IMR-90 (cell line): ENCODE measurements at regions not wholly inside any gene's neighbourhood (a gene's known extent, or its start where the extent isn't known, plus 50 kb on each side); places are given as distances from the start of the nearest gene placed in this dataset.

Experiments
- ATAC-seq: fragments of 200-7000 bp; cut with Tn5 transposase; 2 replicates; pipeline ENCODE4 v1.9.1; 2020; ENCODE audit warnings: low read depth, mild to moderate bottlenecking, moderate library complexity
- BruUV-seq: library from RNA; stranded (reverse); fragments of 400-500 nt; replicated peaks from 2 replicates; lab custom pipeline; 2021; lab: Mats Ljungman, UMichigan
- CTCF ChIA-PET: fragments of 300-600 bp; formaldehyde crosslinking; extraction: SDS; loops from one replicate; lab custom pipeline; 2021; ENCODE audit warnings: antibody characterized with exemption; lab: Yijun Ruan, JAX
- POLR2A ChIA-PET: fragments of 300-600 bp; sonication (Branson Sonifier 250); formaldehyde crosslinking; loops from one replicate; lab custom pipeline; 2022; ENCODE audit warnings: antibody characterized with exemption; ENCODE audit not compliant: unreplicated experiment; lab: Charles Lee
- DNase-seq: peaks from one replicate; pipeline ENCODE4 v3.0.0; 2013
- H2AFZ ChIP-seq: replicated peaks from 2 replicates; pipeline ENCODE3; 2013; ENCODE audit warnings: low read length, mild to moderate bottlenecking; ENCODE audit not compliant: poor library complexity
- H2AK5ac ChIP-seq: 2 replicates; pipeline ENCODE4 v1.6.1; 2013; ENCODE audit warnings: low read depth, low read length, inconsistent platforms
- H2AK9ac ChIP-seq: replicated peaks from 2 replicates; pipeline ENCODE3; 2013; ENCODE audit warnings: mild to moderate bottlenecking, low read depth, low read length, moderate library complexity; ENCODE audit not compliant: poor library complexity
- H2BK120ac ChIP-seq: 2 replicates; pipeline ENCODE4 v1.6.1; 2013; ENCODE audit warnings: low read depth, low read length, inconsistent platforms
- H2BK15ac ChIP-seq: 3 replicates; pipeline ENCODE4 v1.6.1; 2013; ENCODE audit warnings: low read depth, low read length, inconsistent platforms
- H2BK20ac ChIP-seq: 2 replicates; pipeline ENCODE4 v1.6.1; 2013; ENCODE audit warnings: low read depth, mild to moderate bottlenecking, inconsistent platforms, low read length, moderate library complexity
- H2BK5ac ChIP-seq: 2 replicates; pipeline ENCODE4 v1.6.1; 2013; ENCODE audit warnings: mild to moderate bottlenecking, low read depth, low read length, inconsistent platforms; ENCODE audit not compliant: poor library complexity, severe bottlenecking
- H3K14ac ChIP-seq: replicated peaks from 2 replicates; pipeline ENCODE4 v1.6.1; 2013; ENCODE audit warnings: low read depth, low read length, inconsistent platforms
- H3K18ac ChIP-seq: 2 replicates; pipeline ENCODE4 v1.6.1; 2013; ENCODE audit warnings: low read depth, low read length, control low read depth
- H3K23ac ChIP-seq: 2 replicates; pipeline ENCODE4 v1.6.1; 2013; ENCODE audit warnings: low read depth, low read length, inconsistent platforms
- H3K27ac ChIP-seq: 2 replicates; pipeline ENCODE4 v1.5.1; 2013; ENCODE audit warnings: mild to moderate bottlenecking, control low read depth, low read length; ENCODE audit not compliant: insufficient read depth
- H3K27me3 ChIP-seq: 2 replicates; pipeline ENCODE4 v1.6.1; 2013; ENCODE audit warnings: low read length; ENCODE audit not compliant: control insufficient read depth, insufficient read depth
- H3K36me3 ChIP-seq: 2 replicates; pipeline ENCODE4 v1.6.1; 2013; ENCODE audit warnings: low read length, mixed read lengths; ENCODE audit not compliant: control insufficient read depth, insufficient read depth
- H3K4ac ChIP-seq: 2 replicates; pipeline ENCODE4 v1.6.1; 2013; ENCODE audit warnings: low read depth, low read length, inconsistent platforms
- H3K4me1 ChIP-seq: 2 replicates; pipeline ENCODE4 v1.6.1; 2013; ENCODE audit warnings: low read length, mixed read lengths; ENCODE audit not compliant: control insufficient read depth, insufficient read depth
- H3K4me2 ChIP-seq: 2 replicates; pipeline ENCODE4 v1.6.1; 2013; ENCODE audit warnings: low read depth, mild to moderate bottlenecking, control low read depth, low read length, moderate library complexity
- H3K4me3 ChIP-seq: 2 replicates; pipeline ENCODE4 v1.5.1; 2013; ENCODE audit warnings: low read depth, mild to moderate bottlenecking, control low read depth, low read length, moderate library complexity; ENCODE audit not compliant: insufficient read depth
- H3K56ac ChIP-seq: 2 replicates; pipeline ENCODE4 v1.6.1; 2013; ENCODE audit warnings: low read length, inconsistent platforms; ENCODE audit not compliant: insufficient read depth; ENCODE audit errors: extremely low read depth
- H3K79me1 ChIP-seq, 2 experiments: 2 replicates each; pipeline ENCODE4 v1.6.1; 2013; ENCODE audit warnings: low read length in 2 of 2, inconsistent platforms in 1 of 2, low read depth in 1 of 2
- H3K9ac ChIP-seq: 2 replicates; pipeline ENCODE4 v1.6.1; 2013; ENCODE audit warnings: low read depth, low read length, control low read depth
- H3K9me1 ChIP-seq: 2 replicates; pipeline ENCODE4 v1.6.1; 2013; ENCODE audit warnings: low read length, inconsistent platforms; ENCODE audit not compliant: insufficient read depth
- H3K9me3 ChIP-seq: 2 replicates; pipeline ENCODE4 v1.6.1; 2013; ENCODE audit warnings: low read length; ENCODE audit not compliant: control insufficient read depth, insufficient read depth
- H4K20me1 ChIP-seq: 2 replicates; pipeline ENCODE4 v1.6.1; 2013; ENCODE audit warnings: low read length, inconsistent platforms; ENCODE audit not compliant: insufficient read depth
- H4K5ac ChIP-seq: 2 replicates; pipeline ENCODE4 v1.6.1; 2013; ENCODE audit warnings: mild to moderate bottlenecking, low read depth, low read length, control low read depth
- H4K8ac ChIP-seq, 2 experiments: 2 replicates each; pipeline ENCODE4 v1.6.1; 2013; ENCODE audit warnings: low read depth in 2 of 2, low read length in 2 of 2, control low read depth in 1 of 2, inconsistent platforms in 1 of 2
- H4K91ac ChIP-seq: 2 replicates; pipeline ENCODE4 v1.6.1; 2013; ENCODE audit warnings: low read depth, low read length, inconsistent platforms; ENCODE audit not compliant: insufficient read depth
- BHLHE40 ChIP-seq: fragments of 150-350 bp; IDR thresholded peaks from 2 replicates; pipeline ENCODE4 v1.6.1; 2016; ENCODE audit warnings: mild to moderate bottlenecking, low read depth, low read length
- CEBPB ChIP-seq: IDR thresholded peaks from 2 replicates; pipeline ENCODE4 v1.6.1; 2012; ENCODE audit warnings: low read depth, low read length, improper control_type of control experiment
- CHD1 ChIP-seq: IDR thresholded peaks from 2 replicates; pipeline ENCODE4 v1.6.1; 2012; ENCODE audit warnings: low read depth, low read length, improper control_type of control experiment
- CTCF ChIP-seq: conservative IDR thresholded peaks from 2 replicates; pipeline ENCODE4 v1.5.1; 2012; ENCODE audit warnings: mild to moderate bottlenecking, low read depth, low read length, improper control_type of control experiment
- FOS ChIP-seq: fragments of 150-350 bp; IDR thresholded peaks from 2 replicates; pipeline ENCODE4 v1.6.1; 2016; ENCODE audit warnings: low read depth, low read length
- MAFK ChIP-seq: IDR thresholded peaks from 2 replicates; pipeline ENCODE4 v1.6.1; 2012; ENCODE audit warnings: low read depth, low read length, improper control_type of control experiment
- MAZ ChIP-seq: IDR thresholded peaks from 2 replicates; pipeline ENCODE4 v1.6.1; 2012; ENCODE audit warnings: low read depth, mild to moderate bottlenecking, low read length, improper control_type of control experiment, moderate library complexity, borderline replicate concordance
- MXI1 ChIP-seq: IDR thresholded peaks from 2 replicates; pipeline ENCODE4 v1.6.1; 2012; ENCODE audit warnings: low read depth, mild to moderate bottlenecking, low read length, moderate library complexity, borderline replicate concordance
- NFE2L2 ChIP-seq: fragments of 150-350 bp; IDR thresholded peaks from 2 replicates; pipeline ENCODE4 v1.6.1; 2016; ENCODE audit warnings: low read depth, mild to moderate bottlenecking, low read length
- POLR2A ChIP-seq: IDR thresholded peaks from 2 replicates; pipeline ENCODE4 v1.6.1; 2012; ENCODE audit warnings: mild to moderate bottlenecking, low read depth, low read length
- RAD21 ChIP-seq: IDR thresholded peaks from 2 replicates; pipeline ENCODE4 v1.6.1; 2012; ENCODE audit warnings: low read length, improper control_type of control experiment
- RCOR1 ChIP-seq: IDR thresholded peaks from 2 replicates; pipeline ENCODE4 v1.6.1; 2012; ENCODE audit warnings: mild to moderate bottlenecking, low read length, improper control_type of control experiment; ENCODE audit not compliant: insufficient replicate concordance
- RFX5 ChIP-seq: IDR thresholded peaks from 2 replicates; pipeline ENCODE4 v1.8.0; 2012; ENCODE audit warnings: low read depth, mild to moderate bottlenecking, low read length, moderate library complexity
- SMC3 ChIP-seq: fragments of 150-350 bp; IDR thresholded peaks from 2 replicates; pipeline ENCODE4 v1.6.1; 2016; ENCODE audit warnings: low read depth, mild to moderate bottlenecking, antibody characterized with exemption, low read length, moderate library complexity
- WGBS, 2 experiments: methylation state at CpG; one replicate each; pipeline versions ENCODE4 v1.1.5 to v1.1.7; 2013; ENCODE audit warnings: missing lambda C conversion rate in 2 of 2; ENCODE audit not compliant: insufficient read length in 1 of 2; ENCODE audit errors: extremely low coverage in 2 of 2; 5-methylcytosine and 5-hydroxymethylcytosine counted together
- dilution Hi-C: fragments of 300-500 bp; cut with HindIII; formaldehyde crosslinking; loops from one replicate; pipeline ENCODE4 v1.14.3; 2018; ENCODE audit warnings: low sequenced_read_pairs; ENCODE audit not compliant: unreplicated experiment
- in situ Hi-C: fragments of 300-500 bp; cut with MboI; formaldehyde crosslinking; loops from 3 replicates; pipeline ENCODE4 v1.14.3; 2019; ENCODE audit warnings: low sequenced_read_pairs, inconsistent platforms, mixed read lengths
- intact Hi-C: fragments of 100-400 bp; cut with micrococcal nuclease; formaldehyde crosslinking; loops from 2 replicates; pipeline ENCODE4 v1.10.0; 2022
- TF ChIP-seq, protein P1 (sequence below): fragments of 150-350 bp; IDR thresholded peaks from 2 replicates; pipeline ENCODE4 v1.6.1; 2016; ENCODE audit warnings: low read depth, mild to moderate bottlenecking, low read length, moderate library complexity, borderline replicate concordance
- TF ChIP-seq, protein P2 (sequence below): fragments of 150-350 bp; IDR thresholded peaks from 2 replicates; pipeline ENCODE4 v1.6.1; 2017; ENCODE audit warnings: mild to moderate bottlenecking, antibody characterized with exemption, low read length, low read depth

GRCh38 chr1:86645851-86646250, 58.5 kb upstream of the SH3GLB1 start:
- ATAC-seq = no peak

More at GRCh38 chr1:86645851-86646250, 58.5 kb upstream of the SH3GLB1 start:
- H3K4me1 ChIP-seq = no peaks in the 10 kb centered on the region
- H2BK20ac ChIP-seq = no peak overlapping the region
- no peaks in the 10 kb centered on the region for H4K20me1 ChIP-seq
- no peak overlapping the region for H3K56ac ChIP-seq
- H3K4me2 ChIP-seq = no peak overlapping the region
- no peak overlapping the region for H3K27ac ChIP-seq
- H2AK5ac ChIP-seq = no peak overlapping the region
- no peak overlapping the region for H2BK5ac ChIP-seq
- no peak overlapping the region for H2BK15ac ChIP-seq
- no peaks in the 10 kb centered on the region for H3K9me3 ChIP-seq
- no peak overlapping the region for H4K91ac ChIP-seq
- no TSS peak for BruUV-seq
- no peak overlapping the region for H2BK120ac ChIP-seq
- ChIA-PET CTCF (interaction anchor here (1.4 kb wide), 1 partner anchor 11 kb away, joined by 3 read pairs; no protein-coding TSS in a partner anchor), POLR2A (no interaction called here)
- no peak overlapping the region for H3K14ac ChIP-seq
- intact Hi-C loops (no loop called here), in situ Hi-C loops (no loop called here), dilution Hi-C loops (no loop called here)
- H3K18ac ChIP-seq = no peak overlapping the region
- no peaks in the 10 kb centered on the region for H3K9me1 ChIP-seq
- no CpG with 5 or more reads among the region's 3 CpGs for WGBS, 2 experiments
- no peak overlapping the region for H3K23ac ChIP-seq
- no peak overlapping the region for H4K8ac ChIP-seq
- H2AK9ac ChIP-seq = no peak overlapping the region
- H3K79me1 ChIP-seq = no peaks in the 10 kb centered on the region
- no peak for DNase-seq
- no peak overlapping the region for H3K9ac ChIP-seq
- no peak overlapping the region for H3K4me3 ChIP-seq
- TF ChIP-seq POLR2A (no peak), RAD21 (no peak), MAZ (no peak), CHD1 (no peak), CTCF (no peak), MXI1 (no peak), CEBPB (no peak), BHLHE40 (no peak), RFX5 (no peak), FOS (no peak), SMC3 (no peak), RCOR1 (no peak), MAFK (no peak), NFE2L2 (no peak)
- TF ChIP-seq, protein P1, sequence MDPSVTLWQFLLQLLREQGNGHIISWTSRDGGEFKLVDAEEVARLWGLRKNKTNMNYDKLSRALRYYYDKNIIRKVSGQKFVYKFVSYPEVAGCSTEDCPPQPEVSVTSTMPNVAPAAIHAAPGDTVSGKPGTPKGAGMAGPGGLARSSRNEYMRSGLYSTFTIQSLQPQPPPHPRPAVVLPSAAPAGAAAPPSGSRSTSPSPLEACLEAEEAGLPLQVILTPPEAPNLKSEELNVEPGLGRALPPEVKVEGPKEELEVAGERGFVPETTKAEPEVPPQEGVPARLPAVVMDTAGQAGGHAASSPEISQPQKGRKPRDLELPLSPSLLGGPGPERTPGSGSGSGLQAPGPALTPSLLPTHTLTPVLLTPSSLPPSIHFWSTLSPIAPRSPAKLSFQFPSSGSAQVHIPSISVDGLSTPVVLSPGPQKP = no peak
- TF ChIP-seq, protein P2, sequence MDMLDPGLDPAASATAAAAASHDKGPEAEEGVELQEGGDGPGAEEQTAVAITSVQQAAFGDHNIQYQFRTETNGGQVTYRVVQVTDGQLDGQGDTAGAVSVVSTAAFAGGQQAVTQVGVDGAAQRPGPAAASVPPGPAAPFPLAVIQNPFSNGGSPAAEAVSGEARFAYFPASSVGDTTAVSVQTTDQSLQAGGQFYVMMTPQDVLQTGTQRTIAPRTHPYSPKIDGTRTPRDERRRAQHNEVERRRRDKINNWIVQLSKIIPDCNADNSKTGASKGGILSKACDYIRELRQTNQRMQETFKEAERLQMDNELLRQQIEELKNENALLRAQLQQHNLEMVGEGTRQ = no peak
- no peak overlapping the region for H2AFZ ChIP-seq
- H3K27me3 ChIP-seq = no peaks in the 10 kb centered on the region
- no peak overlapping the region for H3K4ac ChIP-seq
- H4K5ac ChIP-seq = no peak overlapping the region
- H3K36me3 ChIP-seq = no peaks in the 10 kb centered on the region
